ENCODE measurements at regions not wholly inside any gene's neighbourhood (a gene's known extent, or its start where the extent isn't known, plus 50 kb on each side); places are given as distances from the start of the nearest gene placed in this dataset.

GRCh38 chr9:28653216-28653615, 1079.9 kb upstream of the C9orf72 start:
- no peak overlapping the region for H2AFZ ChIP-seq (replicated peaks; ENCODE audit: low read length, poor library complexity)
- H2BK5ac ChIP-seq (ENCODE audit: low read depth, low read length, poor library complexity, severe bottlenecking): no peak overlapping the region
- in situ Hi-C loops (cut with MboI; ENCODE audit: low sequenced_read_pairs) (no loop called here), dilution Hi-C loops (cut with HindIII; ENCODE audit: low sequenced_read_pairs, unreplicated experiment) (no loop called here), intact Hi-C loops (cut with micrococcal nuclease) (no loop called here)
- WGBS, 2 experiments (ENCODE audit: extremely low coverage in 2 of 2, insufficient read length in 1 of 2): no CpG with 5 or more reads among the region's 1 CpG
- H3K9me3 ChIP-seq (ENCODE audit: control insufficient read depth, insufficient read depth, low read length): no peaks in the 10 kb centered on the region
- no peaks in the 10 kb centered on the region for H3K27me3 ChIP-seq (ENCODE audit: control insufficient read depth, insufficient read depth, low read length)
- H3K79me1 ChIP-seq (ENCODE audit: low read depth in 1 of 2, low read length in 2 of 2): no peaks in the 10 kb centered on the region
- ATAC-seq (ENCODE audit: low read depth) (no peak), DNase-seq (no peak)
- H3K14ac ChIP-seq (replicated peaks; ENCODE audit: low read depth, low read length): no peak overlapping the region
- CTCF ChIA-PET: no interaction called here
- H4K20me1 ChIP-seq (ENCODE audit: insufficient read depth, low read length): no peaks in the 10 kb centered on the region
- H3K4me1 ChIP-seq (ENCODE audit: control insufficient read depth, insufficient read depth, low read length): no peaks in the 10 kb centered on the region
- no peak overlapping the region for H3K9ac ChIP-seq (ENCODE audit: low read depth, low read length)
- H3K18ac ChIP-seq (ENCODE audit: low read depth, low read length): no peak overlapping the region
- no TSS peak for BruUV-seq (replicated peaks)
- no peak overlapping the region for H3K4me3 ChIP-seq (ENCODE audit: insufficient read depth, low read depth, low read length)
- POLR2A ChIA-PET (ENCODE audit: unreplicated experiment): no interaction called here
- H2AK9ac ChIP-seq (replicated peaks; ENCODE audit: low read depth, low read length, poor library complexity): no peak overlapping the region
- H4K91ac ChIP-seq (ENCODE audit: insufficient read depth, low read depth, low read length): no peak overlapping the region
- H3K4ac ChIP-seq (ENCODE audit: low read depth, low read length): no peak overlapping the region
- no peak overlapping the region for H2BK120ac ChIP-seq (ENCODE audit: low read depth, low read length)
- no peak overlapping the region for H3K27ac ChIP-seq (ENCODE audit: insufficient read depth, low read length)
- H2BK20ac ChIP-seq (ENCODE audit: low read depth, low read length): no peak overlapping the region
- TF ChIP-seq, protein P1, sequence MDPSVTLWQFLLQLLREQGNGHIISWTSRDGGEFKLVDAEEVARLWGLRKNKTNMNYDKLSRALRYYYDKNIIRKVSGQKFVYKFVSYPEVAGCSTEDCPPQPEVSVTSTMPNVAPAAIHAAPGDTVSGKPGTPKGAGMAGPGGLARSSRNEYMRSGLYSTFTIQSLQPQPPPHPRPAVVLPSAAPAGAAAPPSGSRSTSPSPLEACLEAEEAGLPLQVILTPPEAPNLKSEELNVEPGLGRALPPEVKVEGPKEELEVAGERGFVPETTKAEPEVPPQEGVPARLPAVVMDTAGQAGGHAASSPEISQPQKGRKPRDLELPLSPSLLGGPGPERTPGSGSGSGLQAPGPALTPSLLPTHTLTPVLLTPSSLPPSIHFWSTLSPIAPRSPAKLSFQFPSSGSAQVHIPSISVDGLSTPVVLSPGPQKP (IDR thresholded peaks at IDR 0.05; ENCODE audit: borderline replicate concordance, low read depth, low read length): no peak
- TF ChIP-seq CEBPB (IDR thresholded peaks at IDR 0.05; ENCODE audit: low read depth, low read length): no peak
- no peak for TF ChIP-seq BHLHE40 (IDR thresholded peaks at IDR 0.05; ENCODE audit: low read depth, low read length)
- TF ChIP-seq NFE2L2 (IDR thresholded peaks at IDR 0.05; ENCODE audit: low read depth, low read length): no peak
- TF ChIP-seq USF2 (IDR thresholded peaks at IDR 0.05; ENCODE audit: low read depth, low read length): no peak
- TF ChIP-seq RAD21 (IDR thresholded peaks at IDR 0.05; ENCODE audit: low read length): no peak
- TF ChIP-seq CHD1 (IDR thresholded peaks at IDR 0.05; ENCODE audit: low read depth, low read length): no peak
- TF ChIP-seq MXI1 (IDR thresholded peaks at IDR 0.05; ENCODE audit: borderline replicate concordance, low read depth, low read length): no peak
- no peak for TF ChIP-seq MAZ (IDR thresholded peaks at IDR 0.05; ENCODE audit: borderline replicate concordance, low read depth, low read length)
- TF ChIP-seq POLR2A (IDR thresholded peaks at IDR 0.05; ENCODE audit: low read depth, low read length): no peak
- no peak for TF ChIP-seq SMC3 (IDR thresholded peaks at IDR 0.05; ENCODE audit: low read depth, low read length)
- TF ChIP-seq RCOR1 (IDR thresholded peaks at IDR 0.05; ENCODE audit: insufficient replicate concordance, low read length): no peak
- no peak for TF ChIP-seq RFX5 (IDR thresholded peaks at IDR 0.05; ENCODE audit: low read depth, low read length)
- TF ChIP-seq, protein P2, sequence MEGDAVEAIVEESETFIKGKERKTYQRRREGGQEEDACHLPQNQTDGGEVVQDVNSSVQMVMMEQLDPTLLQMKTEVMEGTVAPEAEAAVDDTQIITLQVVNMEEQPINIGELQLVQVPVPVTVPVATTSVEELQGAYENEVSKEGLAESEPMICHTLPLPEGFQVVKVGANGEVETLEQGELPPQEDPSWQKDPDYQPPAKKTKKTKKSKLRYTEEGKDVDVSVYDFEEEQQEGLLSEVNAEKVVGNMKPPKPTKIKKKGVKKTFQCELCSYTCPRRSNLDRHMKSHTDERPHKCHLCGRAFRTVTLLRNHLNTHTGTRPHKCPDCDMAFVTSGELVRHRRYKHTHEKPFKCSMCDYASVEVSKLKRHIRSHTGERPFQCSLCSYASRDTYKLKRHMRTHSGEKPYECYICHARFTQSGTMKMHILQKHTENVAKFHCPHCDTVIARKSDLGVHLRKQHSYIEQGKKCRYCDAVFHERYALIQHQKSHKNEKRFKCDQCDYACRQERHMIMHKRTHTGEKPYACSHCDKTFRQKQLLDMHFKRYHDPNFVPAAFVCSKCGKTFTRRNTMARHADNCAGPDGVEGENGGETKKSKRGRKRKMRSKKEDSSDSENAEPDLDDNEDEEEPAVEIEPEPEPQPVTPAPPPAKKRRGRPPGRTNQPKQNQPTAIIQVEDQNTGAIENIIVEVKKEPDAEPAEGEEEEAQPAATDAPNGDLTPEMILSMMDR (conservative IDR thresholded peaks at IDR 0.05; ENCODE audit: low read depth, low read length): no peak
- TF ChIP-seq MAFK (IDR thresholded peaks at IDR 0.05; ENCODE audit: low read depth, low read length): no peak
- TF ChIP-seq FOS (IDR thresholded peaks at IDR 0.05; ENCODE audit: low read depth, low read length): no peak
- no peak overlapping the region for H2AK5ac ChIP-seq (ENCODE audit: low read depth, low read length)
- H3K56ac ChIP-seq (ENCODE audit: extremely low read depth, insufficient read depth, low read length): no peak overlapping the region
- no peaks in the 10 kb centered on the region for H3K9me1 ChIP-seq (ENCODE audit: insufficient read depth, low read length)
- H4K5ac ChIP-seq (ENCODE audit: low read depth, low read length): no peak overlapping the region
- H3K36me3 ChIP-seq (ENCODE audit: control insufficient read depth, insufficient read depth, low read length): no peaks in the 10 kb centered on the region
- H4K8ac ChIP-seq (ENCODE audit: low read depth in 2 of 2, low read length in 2 of 2): no peak overlapping the region
- H3K23ac ChIP-seq (ENCODE audit: low read depth, low read length): no peak overlapping the region
- no peak overlapping the region for H3K4me2 ChIP-seq (ENCODE audit: low read depth, low read length)
- H2BK15ac ChIP-seq (ENCODE audit: low read depth, low read length): no peak overlapping the region
